AG10803 (cell line): ENCODE measurements at regions not wholly inside any gene's neighbourhood (a gene's known extent, or its start where the extent isn't known, plus 50 kb on each side); places are given as distances from the start of the nearest gene placed in this dataset.

Experiments
- DNase-seq: peaks from one replicate; pipeline ENCODE4 v3.0.0; 2010; ENCODE audit warnings: low read depth
- H3K4me3 ChIP-seq: 2 replicates; pipeline ENCODE4 v1.5.1; 2011; ENCODE audit warnings: mild to moderate bottlenecking, low read length, control low read depth
- TF ChIP-seq, protein P1 (sequence below): conservative IDR thresholded peaks from 2 replicates; pipeline ENCODE4 v1.5.1; 2011; ENCODE audit warnings: mild to moderate bottlenecking, low read length, control low read depth, inconsistent platforms

DNA sequence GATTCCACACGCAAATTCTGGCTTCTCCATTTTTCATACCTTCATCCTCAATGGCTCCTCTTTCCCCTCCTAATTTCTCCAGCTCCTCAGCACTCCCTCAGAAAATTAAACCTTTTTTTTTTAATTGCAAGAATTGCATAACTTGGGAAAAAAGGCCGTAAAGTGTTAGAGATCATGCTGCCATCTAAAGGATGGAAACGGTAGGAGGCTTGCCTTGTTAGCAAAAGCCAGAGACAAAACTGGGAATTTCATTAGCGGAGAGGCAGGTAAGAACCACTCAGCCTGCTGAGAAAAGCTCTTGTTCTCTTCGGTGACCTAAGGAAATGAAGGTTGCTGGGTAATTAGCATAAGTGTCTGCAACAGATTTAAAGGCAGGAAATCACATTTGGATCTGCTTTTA is 204.3 kb downstream of the AEBP2 start:
- TF ChIP-seq, protein P1, sequence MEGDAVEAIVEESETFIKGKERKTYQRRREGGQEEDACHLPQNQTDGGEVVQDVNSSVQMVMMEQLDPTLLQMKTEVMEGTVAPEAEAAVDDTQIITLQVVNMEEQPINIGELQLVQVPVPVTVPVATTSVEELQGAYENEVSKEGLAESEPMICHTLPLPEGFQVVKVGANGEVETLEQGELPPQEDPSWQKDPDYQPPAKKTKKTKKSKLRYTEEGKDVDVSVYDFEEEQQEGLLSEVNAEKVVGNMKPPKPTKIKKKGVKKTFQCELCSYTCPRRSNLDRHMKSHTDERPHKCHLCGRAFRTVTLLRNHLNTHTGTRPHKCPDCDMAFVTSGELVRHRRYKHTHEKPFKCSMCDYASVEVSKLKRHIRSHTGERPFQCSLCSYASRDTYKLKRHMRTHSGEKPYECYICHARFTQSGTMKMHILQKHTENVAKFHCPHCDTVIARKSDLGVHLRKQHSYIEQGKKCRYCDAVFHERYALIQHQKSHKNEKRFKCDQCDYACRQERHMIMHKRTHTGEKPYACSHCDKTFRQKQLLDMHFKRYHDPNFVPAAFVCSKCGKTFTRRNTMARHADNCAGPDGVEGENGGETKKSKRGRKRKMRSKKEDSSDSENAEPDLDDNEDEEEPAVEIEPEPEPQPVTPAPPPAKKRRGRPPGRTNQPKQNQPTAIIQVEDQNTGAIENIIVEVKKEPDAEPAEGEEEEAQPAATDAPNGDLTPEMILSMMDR = peak; percentile 80
- no peak overlapping the region for H3K4me3 ChIP-seq
- peak; percentile 58 for DNase-seq

DNA sequence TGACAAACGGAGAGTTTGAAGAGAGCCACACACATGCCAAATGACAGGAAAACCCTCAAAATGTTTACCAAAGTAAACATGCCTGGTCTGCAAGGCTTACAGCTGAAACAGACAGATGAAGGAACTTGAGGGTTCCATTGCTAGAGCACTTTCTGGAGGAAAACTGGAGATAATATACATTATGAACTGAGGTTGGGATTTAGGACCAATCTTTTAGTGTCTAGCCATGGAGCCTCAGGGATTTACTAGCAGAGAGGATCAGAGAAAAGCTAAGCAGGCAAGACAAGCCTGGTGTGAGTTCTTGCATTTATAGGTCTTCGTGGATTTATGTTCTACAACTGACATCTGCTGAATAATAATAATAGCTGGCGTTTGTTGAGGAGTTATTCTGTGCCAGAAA is 205.3 kb downstream of the AEBP2 start:
- DNase-seq = no peak
- TF ChIP-seq, protein P1 = no peak
- no peak overlapping the region for H3K4me3 ChIP-seq

DNA sequence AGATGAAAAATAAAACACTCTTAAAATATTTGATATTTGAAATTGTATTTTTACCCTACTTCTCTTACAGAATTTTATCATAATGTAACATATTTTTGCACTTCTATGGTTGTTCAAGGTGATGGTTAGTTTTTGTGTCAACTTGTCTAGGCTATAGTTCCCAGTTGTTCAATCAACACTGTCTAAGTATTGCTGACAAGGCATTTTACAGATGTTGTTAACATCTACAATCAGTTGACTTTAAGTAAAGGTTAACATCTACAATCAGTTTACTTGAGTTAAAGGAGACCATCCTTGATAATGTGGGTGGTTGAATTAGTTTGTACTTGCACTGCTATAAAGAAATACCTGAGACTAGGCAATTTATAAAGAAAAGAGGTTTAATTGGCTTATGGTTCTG is 206.5 kb downstream of the AEBP2 start:
- TF ChIP-seq, protein P1 = no peak
- DNase-seq = no peak
- H3K4me3 ChIP-seq = no peak overlapping the region

DNA sequence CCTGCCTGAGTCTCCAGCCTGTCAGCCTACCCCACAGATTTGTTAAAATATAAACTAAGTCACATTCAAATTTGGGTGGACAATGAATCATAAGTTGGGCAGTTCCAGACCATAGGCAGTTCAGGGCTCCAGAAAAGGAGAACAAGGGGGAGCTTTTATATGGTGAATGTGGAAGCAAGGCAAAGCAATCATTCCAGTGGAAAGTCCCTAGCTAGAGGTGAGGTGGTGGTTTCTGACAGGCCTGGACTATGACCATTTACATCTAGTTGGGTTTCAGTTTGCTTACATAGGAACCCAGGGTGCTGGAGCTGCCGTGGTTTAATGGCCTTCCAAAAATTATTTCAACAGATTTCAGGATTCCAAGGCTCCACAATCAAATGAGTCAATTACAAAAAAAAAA is 207.3 kb downstream of the AEBP2 start:
- no peak overlapping the region for H3K4me3 ChIP-seq
- DNase-seq = no peak
- TF ChIP-seq, protein P1 = no peak

DNA sequence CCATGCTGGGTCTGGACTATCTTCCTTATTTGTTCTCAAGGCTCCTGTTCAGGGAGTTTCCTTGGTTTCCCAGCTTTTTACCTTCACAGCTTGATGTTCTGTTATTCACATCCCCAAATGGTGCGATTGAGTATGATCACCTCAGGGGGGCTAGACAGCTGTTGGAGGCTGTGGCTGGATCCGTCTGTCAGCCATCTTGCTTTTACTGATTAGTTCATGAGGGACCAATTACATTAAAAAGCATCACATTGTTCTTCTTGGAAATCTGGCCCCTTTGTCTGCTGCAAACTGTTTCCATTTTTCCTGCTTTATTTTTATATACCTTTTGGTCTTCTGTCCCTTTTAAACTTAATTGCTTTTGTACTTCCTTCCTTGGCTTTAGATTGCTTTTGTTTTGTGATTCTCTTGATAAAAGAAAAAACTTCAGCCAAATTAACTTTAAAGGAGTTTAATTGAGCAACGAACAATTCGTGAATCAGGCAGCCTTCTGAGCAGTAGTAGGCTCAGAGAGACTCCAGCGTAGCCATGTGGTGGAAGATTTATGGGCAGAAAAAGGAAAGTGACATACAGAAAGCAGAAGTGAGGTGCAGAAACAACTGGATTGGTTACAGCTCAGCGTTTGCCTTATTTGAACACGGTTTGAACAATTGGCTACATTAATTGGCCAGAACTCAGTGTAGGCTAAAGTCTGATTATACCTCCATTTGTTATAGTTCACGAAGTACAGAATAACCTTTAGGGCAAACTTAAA is 208.7 kb downstream of the AEBP2 start:
- no peak overlapping the region for H3K4me3 ChIP-seq
- peak; percentile 29 for DNase-seq
- TF ChIP-seq, protein P1 = no peak

DNA sequence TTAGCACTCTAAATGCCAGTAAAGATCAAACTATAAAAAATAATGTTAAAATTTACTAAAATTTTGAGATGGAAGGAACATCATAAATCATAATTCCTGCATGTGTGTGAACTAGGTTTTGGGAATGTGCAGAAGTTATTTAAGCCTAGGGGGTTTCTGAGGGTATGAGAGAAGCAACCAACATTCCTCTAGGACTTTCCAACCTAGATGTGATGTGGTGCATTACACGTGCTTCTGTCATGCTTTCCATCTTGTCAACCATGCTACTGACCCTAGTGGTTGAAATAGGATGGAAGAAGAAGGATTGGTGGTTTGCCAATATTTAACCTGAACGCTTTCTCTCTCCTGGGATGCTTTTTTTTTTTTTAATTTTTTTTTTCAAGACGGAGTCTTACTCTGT is 209.3 kb downstream of the AEBP2 start:
- TF ChIP-seq, protein P1 = no peak; the same call in 1 of the 2 replicates
- H3K4me3 ChIP-seq = no peak overlapping the region
- no peak for DNase-seq

DNA sequence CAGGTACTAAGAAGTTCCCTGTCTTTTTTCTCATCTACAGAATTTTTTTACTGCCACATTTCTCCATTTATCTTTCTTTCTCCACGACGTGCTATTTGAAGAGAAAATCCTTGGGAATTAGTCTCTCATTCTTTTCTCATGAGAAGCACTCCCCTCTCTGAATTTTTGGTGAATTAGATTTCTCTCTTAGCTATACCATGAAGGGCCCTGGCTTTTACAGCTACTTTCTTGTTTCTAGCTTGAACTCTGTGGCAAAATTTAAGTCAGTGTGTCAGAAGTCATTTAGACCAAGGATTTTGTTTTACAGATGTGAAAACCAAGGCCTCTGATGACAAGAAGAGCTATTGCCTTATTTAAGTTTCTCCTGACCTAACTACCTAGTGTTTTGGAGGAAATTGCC is 213.1 kb downstream of the AEBP2 start:
- DNase-seq = peak; percentile 10
- TF ChIP-seq, protein P1 = no peak

More for the DNA sequence above, 213.1 kb downstream of the AEBP2 start:
- no peak overlapping the region for H3K4me3 ChIP-seq
